ENCODE measurements at regions not wholly inside any gene's neighbourhood (a gene's known extent, or its start where the extent isn't known, plus 50 kb on each side); places are given as distances from the start of the nearest gene placed in this dataset.

- FAIRE-seq (no peak), DNase-seq (peak in 1 of 5 donors; percentile 0)
- Histone ChIP-seq H3K27ac (ENCODE audit: low read depth in 2 of 2, low read length in 2 of 2) (no peak overlapping the region), H3K9me3 (ENCODE audit: control insufficient read depth in 2 of 3, insufficient read depth in 1 of 3, low read length in 3 of 3) (peaks cover 0 to 12% (median 9%) of the 10 kb centered on the region in 3 donors), H3K27me3 (ENCODE audit: control insufficient read depth, insufficient read depth, low read length) (no peaks in the 10 kb centered on the region), H3K9ac (ENCODE audit: low read length in 3 of 3) (no peak overlapping the region), H3K4me3 (ENCODE audit: low read length in 3 of 3) (no peak overlapping the region), H3K36me3 (ENCODE audit: control insufficient read depth in 2 of 3, insufficient read depth in 3 of 3, low read length in 3 of 3) (no peaks in the 10 kb centered on the region), H3K4me1 (ENCODE audit: control insufficient read depth in 2 of 3, insufficient read depth in 2 of 3, low read depth in 1 of 3, low read length in 3 of 3) (no peaks in the 10 kb centered on the region)
- intact Hi-C loops (cut with DNase I), result no loop called here
- TF ChIP-seq, protein P1, sequence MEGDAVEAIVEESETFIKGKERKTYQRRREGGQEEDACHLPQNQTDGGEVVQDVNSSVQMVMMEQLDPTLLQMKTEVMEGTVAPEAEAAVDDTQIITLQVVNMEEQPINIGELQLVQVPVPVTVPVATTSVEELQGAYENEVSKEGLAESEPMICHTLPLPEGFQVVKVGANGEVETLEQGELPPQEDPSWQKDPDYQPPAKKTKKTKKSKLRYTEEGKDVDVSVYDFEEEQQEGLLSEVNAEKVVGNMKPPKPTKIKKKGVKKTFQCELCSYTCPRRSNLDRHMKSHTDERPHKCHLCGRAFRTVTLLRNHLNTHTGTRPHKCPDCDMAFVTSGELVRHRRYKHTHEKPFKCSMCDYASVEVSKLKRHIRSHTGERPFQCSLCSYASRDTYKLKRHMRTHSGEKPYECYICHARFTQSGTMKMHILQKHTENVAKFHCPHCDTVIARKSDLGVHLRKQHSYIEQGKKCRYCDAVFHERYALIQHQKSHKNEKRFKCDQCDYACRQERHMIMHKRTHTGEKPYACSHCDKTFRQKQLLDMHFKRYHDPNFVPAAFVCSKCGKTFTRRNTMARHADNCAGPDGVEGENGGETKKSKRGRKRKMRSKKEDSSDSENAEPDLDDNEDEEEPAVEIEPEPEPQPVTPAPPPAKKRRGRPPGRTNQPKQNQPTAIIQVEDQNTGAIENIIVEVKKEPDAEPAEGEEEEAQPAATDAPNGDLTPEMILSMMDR (IDR thresholded peaks at IDR 0.05; ENCODE audit: borderline replicate concordance, extremely low read depth, insufficient read depth), result no peak
Measured at GRCh38 chr10:130230036-130230435, 93.8 kb downstream of the GLRX3 start.

- Histone ChIP-seq H3K9me3 (ENCODE audit: control insufficient read depth in 2 of 3, insufficient read depth in 1 of 3, low read length in 3 of 3) (peaks cover 0 to 12% (median 9%) of the 10 kb centered on the region in 3 donors), H3K4me3 (ENCODE audit: low read length in 3 of 3) (no peak overlapping the region), H3K9ac (ENCODE audit: low read length in 3 of 3) (no peak overlapping the region), H3K27me3 (ENCODE audit: control insufficient read depth, insufficient read depth, low read length) (no peaks in the 10 kb centered on the region), H3K36me3 (ENCODE audit: control insufficient read depth in 2 of 3, insufficient read depth in 3 of 3, low read length in 3 of 3) (no peaks in the 10 kb centered on the region), H3K4me1 (ENCODE audit: control insufficient read depth in 2 of 3, insufficient read depth in 2 of 3, low read depth in 1 of 3, low read length in 3 of 3) (no peaks in the 10 kb centered on the region), H3K27ac (ENCODE audit: low read depth in 2 of 2, low read length in 2 of 2) (no peak overlapping the region)
- intact Hi-C loops (cut with DNase I), result no loop called here
- TF ChIP-seq, protein P1 (IDR thresholded peaks at IDR 0.05; ENCODE audit: borderline replicate concordance, extremely low read depth, insufficient read depth), result no peak
- no peak for DNase-seq
- no peak for FAIRE-seq
Measured at GRCh38 chr10:130230611-130231010, 94.4 kb downstream of the GLRX3 start.

DNA sequence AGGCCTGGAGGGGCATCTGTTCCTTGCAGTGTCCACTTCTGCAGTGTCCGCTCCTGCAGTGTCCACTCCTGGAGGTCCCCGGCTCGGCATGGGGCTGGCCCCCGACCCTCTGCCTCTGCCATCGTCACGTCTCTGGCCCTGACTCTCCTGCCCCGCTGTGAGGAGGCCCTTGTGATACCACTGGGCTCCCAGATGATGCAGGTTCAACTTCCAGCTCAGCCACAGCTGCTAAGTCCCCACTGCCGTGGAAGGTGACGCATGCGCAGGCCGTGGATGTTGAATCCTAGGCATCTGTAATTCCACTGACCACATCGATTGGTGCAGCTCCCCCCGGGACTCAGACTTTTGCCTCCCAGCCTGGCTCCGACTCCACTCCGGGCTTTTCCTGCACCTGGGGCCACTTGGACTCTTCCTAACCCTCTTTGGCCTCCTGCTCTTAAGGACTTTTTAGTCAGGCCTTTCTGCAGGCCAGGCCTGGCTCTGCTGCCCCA is 95.1 kb downstream of the GLRX3 start:
- H3K27ac ChIP-seq (ENCODE audit: low read depth in 2 of 2, low read length in 2 of 2), result no peak overlapping the region
- H3K9me3 ChIP-seq (ENCODE audit: control insufficient read depth in 2 of 3, insufficient read depth in 1 of 3, low read length in 3 of 3), result peaks cover 0 to 15% (median 9%) of the 10 kb centered on the region in 3 donors
- FAIRE-seq, result no peak
- peak in 1 of 5 donors; percentile 15 for DNase-seq
- no peaks in the 10 kb centered on the region for H3K36me3 ChIP-seq (ENCODE audit: control insufficient read depth in 2 of 3, insufficient read depth in 3 of 3, low read length in 3 of 3)
- H3K4me1 ChIP-seq (ENCODE audit: control insufficient read depth in 2 of 3, insufficient read depth in 2 of 3, low read depth in 1 of 3, low read length in 3 of 3), result no peaks in the 10 kb centered on the region
- H3K4me3 ChIP-seq (ENCODE audit: low read length in 3 of 3), result no peak overlapping the region
- no peak overlapping the region for H3K9ac ChIP-seq (ENCODE audit: low read length in 3 of 3)
- intact Hi-C loops (cut with DNase I), result no loop called here
- H3K27me3 ChIP-seq (ENCODE audit: control insufficient read depth, insufficient read depth, low read length), result no peaks in the 10 kb centered on the region
- TF ChIP-seq, protein P1 (IDR thresholded peaks at IDR 0.05; ENCODE audit: borderline replicate concordance, extremely low read depth, insufficient read depth), result no peak
